Mesothelial cell of epicardium (in vitro differentiated cells): ENCODE measurements at regions not wholly inside any gene's neighbourhood (a gene's known extent, or its start where the extent isn't known, plus 50 kb on each side); places are given as distances from the start of the nearest gene placed in this dataset.
"Not testable (repeated sequence)": the region's sequence is repeated elsewhere in the genome, so short reads cannot be mapped to it uniquely, and the experiment has no call there.

Experiments used
- DNase-seq, 2 experiments: peaks; one replicate each; pipeline ENCODE4 v3.0.0; 2021; ENCODE audit warnings: low spot score in 2 of 2; ENCODE audit not compliant: unreplicated experiment in 2 of 2
- H3K27ac Mint-ChIP-seq: 2 replicates; pipeline ENCODE4 v1.8.0; 2021; ENCODE audit warnings: mixed read lengths
- H3K27me3 Mint-ChIP-seq: 2 replicates; pipeline ENCODE4 v1.8.0; 2021; ENCODE audit warnings: low read depth, mixed read lengths
- H3K36me3 Mint-ChIP-seq: 2 replicates; pipeline ENCODE4 v1.8.0; 2021; ENCODE audit warnings: mixed read lengths
- H3K4me1 Mint-ChIP-seq: 2 replicates; pipeline ENCODE4 v1.8.0; 2021; ENCODE audit warnings: mixed read lengths
- H3K4me3 Mint-ChIP-seq: 2 replicates; pipeline ENCODE4 v1.8.0; 2021; ENCODE audit warnings: mild to moderate bottlenecking, moderate library complexity, mixed read lengths
- H3K9me3 Mint-ChIP-seq: 2 replicates; pipeline ENCODE4 v1.8.0; 2021; ENCODE audit warnings: mixed read lengths
- TF ChIP-seq, protein P1 (sequence below): fragments of 200-600 bp; sonication (generic); IDR thresholded peaks from one replicate; pipeline ENCODE4 v1.5.0; 2021; ENCODE audit warnings: antibody characterized with exemption; ENCODE audit not compliant: unreplicated experiment

GRCh38 chr15:19899021-19899824 is 642.4 kb downstream of the GOLGA6L6 start:
- no peaks in the 10 kb centered on the region for H3K27me3 Mint-ChIP-seq
- peaks cover 47% of the 10 kb centered on the region for H3K9me3 Mint-ChIP-seq
- no peak overlapping the region for H3K27ac Mint-ChIP-seq
- H3K4me3 Mint-ChIP-seq, result no peak overlapping the region
- no peak for DNase-seq
- peaks cover 16% of the 10 kb centered on the region for H3K36me3 Mint-ChIP-seq
- TF ChIP-seq, protein P1, sequence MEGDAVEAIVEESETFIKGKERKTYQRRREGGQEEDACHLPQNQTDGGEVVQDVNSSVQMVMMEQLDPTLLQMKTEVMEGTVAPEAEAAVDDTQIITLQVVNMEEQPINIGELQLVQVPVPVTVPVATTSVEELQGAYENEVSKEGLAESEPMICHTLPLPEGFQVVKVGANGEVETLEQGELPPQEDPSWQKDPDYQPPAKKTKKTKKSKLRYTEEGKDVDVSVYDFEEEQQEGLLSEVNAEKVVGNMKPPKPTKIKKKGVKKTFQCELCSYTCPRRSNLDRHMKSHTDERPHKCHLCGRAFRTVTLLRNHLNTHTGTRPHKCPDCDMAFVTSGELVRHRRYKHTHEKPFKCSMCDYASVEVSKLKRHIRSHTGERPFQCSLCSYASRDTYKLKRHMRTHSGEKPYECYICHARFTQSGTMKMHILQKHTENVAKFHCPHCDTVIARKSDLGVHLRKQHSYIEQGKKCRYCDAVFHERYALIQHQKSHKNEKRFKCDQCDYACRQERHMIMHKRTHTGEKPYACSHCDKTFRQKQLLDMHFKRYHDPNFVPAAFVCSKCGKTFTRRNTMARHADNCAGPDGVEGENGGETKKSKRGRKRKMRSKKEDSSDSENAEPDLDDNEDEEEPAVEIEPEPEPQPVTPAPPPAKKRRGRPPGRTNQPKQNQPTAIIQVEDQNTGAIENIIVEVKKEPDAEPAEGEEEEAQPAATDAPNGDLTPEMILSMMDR, result no peak
- no peaks in the 10 kb centered on the region for H3K4me1 Mint-ChIP-seq

DNA sequence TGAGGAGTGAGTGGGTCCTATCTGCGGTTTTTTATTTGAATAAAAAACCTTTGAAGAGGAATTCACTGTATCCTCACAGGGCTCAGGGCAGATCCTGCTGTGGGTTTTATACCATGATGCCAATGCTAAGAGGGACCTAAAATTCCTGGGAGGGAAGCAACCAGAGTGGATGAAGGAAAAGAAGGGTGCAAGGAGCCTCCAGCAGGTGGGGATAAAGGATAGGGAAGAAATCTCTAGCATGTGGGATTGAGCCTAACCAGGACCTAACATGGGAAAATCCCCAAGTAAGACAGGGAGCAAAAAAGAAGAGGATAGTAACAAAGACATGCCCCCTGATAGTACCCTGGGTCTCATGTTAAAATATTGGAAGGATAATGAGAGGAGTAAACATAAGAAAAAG is 652.8 kb downstream of the GOLGA6L6 start:
- H3K36me3 Mint-ChIP-seq, H3K4me1 Mint-ChIP-seq, H3K27me3 Mint-ChIP-seq, H3K27ac Mint-ChIP-seq, DNase-seq, H3K4me3 Mint-ChIP-seq: not testable (repeated sequence)
- peaks cover 37% of the 10 kb centered on the region for H3K9me3 Mint-ChIP-seq

DNA sequence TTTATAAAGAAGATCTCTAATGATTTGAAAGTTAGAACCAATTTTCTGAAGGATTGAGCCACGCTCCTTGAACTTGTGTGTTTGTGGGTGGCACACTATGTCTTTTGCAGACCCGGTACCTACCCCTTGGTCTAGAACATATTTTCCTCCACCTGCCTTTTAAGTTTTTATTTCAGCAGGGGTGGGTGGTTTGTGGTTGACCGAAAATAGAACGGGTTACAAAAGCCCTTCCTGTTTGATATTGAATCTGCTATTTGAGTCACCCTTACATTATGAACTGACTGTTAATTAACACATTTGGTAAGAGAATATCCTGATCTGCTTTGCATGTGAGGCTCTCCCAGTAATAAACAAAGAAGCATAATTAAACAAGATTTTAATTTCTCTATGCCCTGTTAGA is 697.5 kb downstream of the GOLGA6L6 start:
- not testable (repeated sequence) for H3K4me1 Mint-ChIP-seq, H3K36me3 Mint-ChIP-seq, H3K4me3 Mint-ChIP-seq, H3K27ac Mint-ChIP-seq, H3K27me3 Mint-ChIP-seq, DNase-seq
- peaks cover 16% of the 10 kb centered on the region for H3K9me3 Mint-ChIP-seq
